ENCODE measurements at regions not wholly inside any gene's neighbourhood (a gene's known extent, or its start where the extent isn't known, plus 50 kb on each side); places are given as distances from the start of the nearest gene placed in this dataset.

DNA sequence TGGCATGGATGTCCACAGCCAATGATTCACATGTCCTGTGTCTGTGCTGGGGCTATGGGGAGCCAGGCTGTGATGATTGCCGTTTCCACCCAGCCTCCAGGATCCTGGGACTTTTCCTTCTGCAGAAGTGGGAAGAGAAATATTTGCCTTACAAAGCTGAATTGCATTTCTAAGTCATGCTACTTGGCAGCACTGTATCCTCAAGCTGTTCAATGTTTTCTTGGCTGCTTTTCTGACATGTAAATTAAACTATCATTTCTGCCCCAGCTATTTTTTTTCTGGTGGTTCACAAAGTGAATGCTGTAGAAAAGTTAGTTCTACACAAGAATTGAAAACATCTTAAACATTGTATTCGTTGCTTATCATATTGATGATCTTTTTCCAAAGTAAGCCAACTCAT, 51.9 kb upstream of the TCERG1L start:
- no peaks in the 10 kb centered on the region for H3K4me1 ChIP-seq (ENCODE audit: insufficient read depth, low read length)
- H3K27me3 ChIP-seq (ENCODE audit: control insufficient read depth in 1 of 2, insufficient read depth in 2 of 2, low read length in 2 of 2) = peaks cover 0 to 1% of the 10 kb centered on the region in 2 experiments; a peak in 1 of 5 replicates
- no peaks in the 10 kb centered on the region for H4K20me1 ChIP-seq (ENCODE audit: insufficient read depth, low read length)
- FAIRE-seq = no peak
- H2AFZ ChIP-seq (ENCODE audit: low read length) = no peak overlapping the region
- no peak overlapping the region for H3K4me3 ChIP-seq (replicated peaks in 1 of 3; ENCODE audit: insufficient read depth in 1 of 3, low read depth in 2 of 3, low read length in 3 of 3)
- no peak overlapping the region for H3K9ac ChIP-seq (ENCODE audit: insufficient read depth, low read depth, low read length)
- 0% methylated on average over 1 of the region's 2 CpGs for WGBS (ENCODE audit: low lambda C conversion rate)
- in situ Hi-C loops (cut with HindIII; ENCODE audit: extremely low pct_ligation_motif_present, low pct_unique_long_range_greater_than_20kb) = no loop called here
- intact Hi-C loops (cut with micrococcal nuclease; ENCODE audit: unreplicated experiment) = no loop called here
- no peak overlapping the region for H3K27ac ChIP-seq (ENCODE audit: extremely low read length, insufficient read depth, low read length)
- no peak for DNase-seq (ENCODE audit: low spot score)
- no peaks in the 10 kb centered on the region for H3K36me3 ChIP-seq (replicated peaks in 1 of 2; ENCODE audit: control insufficient read depth in 1 of 2, insufficient read depth in 2 of 2, low read length in 2 of 2)
- no peak for ATAC-seq
- no peak for TF ChIP-seq HOXA7 (CRISPR knock-in tag; IDR thresholded peaks at IDR 0.05)
- no peak for TF ChIP-seq TCF7L2 (IDR thresholded peaks at IDR 0.05; ENCODE audit: low read depth, low read length)
- TF ChIP-seq RFX5 (IDR thresholded peaks at IDR 0.05; ENCODE audit: low read depth, low read length) = no peak
- no peak for TF ChIP-seq ISL2 (CRISPR knock-in tag; IDR thresholded peaks at IDR 0.05)
- no peak for TF ChIP-seq ZNF629 (CRISPR knock-in tag; conservative IDR thresholded peaks at IDR 0.05)
- no peaks in the 10 kb centered on the region for H3K79me2 ChIP-seq (ENCODE audit: insufficient read depth, low read length)
- ChIA-PET POLR2A (no interaction called here), CTCF (ENCODE audit: low intra/inter-chr PET ratio, low total read pairs) (no interaction called here)
- BruUV-seq (replicated peaks) = no TSS peak
- no peaks in the 10 kb centered on the region for H3K9me3 ChIP-seq (ENCODE audit: low read length)
- no peak overlapping the region for H3K4me2 ChIP-seq (ENCODE audit: low read depth, low read length)

- 0% methylated on average over 2 of the region's 8 CpGs for WGBS (ENCODE audit: low lambda C conversion rate)
- Histone ChIP-seq H3K9me3 (ENCODE audit: low read length) (no peaks in the 10 kb centered on the region), H3K4me3 (replicated peaks in 1 of 3; ENCODE audit: insufficient read depth in 1 of 3, low read depth in 2 of 3, low read length in 3 of 3) (no peak overlapping the region), H3K79me2 (ENCODE audit: insufficient read depth, low read length) (no peaks in the 10 kb centered on the region), H2AFZ (ENCODE audit: low read length) (no peak overlapping the region), H3K4me1 (ENCODE audit: insufficient read depth, low read length) (no peaks in the 10 kb centered on the region), H3K4me2 (ENCODE audit: low read depth, low read length) (no peak overlapping the region), H3K9ac (ENCODE audit: insufficient read depth, low read depth, low read length) (no peak overlapping the region), H3K36me3 (replicated peaks in 1 of 2; ENCODE audit: control insufficient read depth in 1 of 2, insufficient read depth in 2 of 2, low read length in 2 of 2) (no peaks in the 10 kb centered on the region), H4K20me1 (ENCODE audit: insufficient read depth, low read length) (0 out of 2 replicates have a peak, but pooled peaks cover 2% of the 10 kb centered on the region), H3K27ac (ENCODE audit: extremely low read length, insufficient read depth, low read length) (no peak overlapping the region), H3K27me3 (ENCODE audit: control insufficient read depth in 1 of 2, insufficient read depth in 2 of 2, low read length in 2 of 2) (peaks cover 0 to 9% of the 10 kb centered on the region in 2 experiments; a peak in 2 of 5 replicates)
- ATAC-seq (no peak), DNase-seq (ENCODE audit: low spot score) (no peak), FAIRE-seq (no peak)
- BruUV-seq (replicated peaks) = no TSS peak
- intact Hi-C loops (cut with micrococcal nuclease; ENCODE audit: unreplicated experiment) = no loop called here
- ChIA-PET POLR2A (no interaction called here), CTCF (ENCODE audit: low intra/inter-chr PET ratio, low total read pairs) (no interaction called here)
- in situ Hi-C loops (cut with HindIII; ENCODE audit: extremely low pct_ligation_motif_present, low pct_unique_long_range_greater_than_20kb) = no loop called here
- TF ChIP-seq ONECUT2 (CRISPR knock-in tag; IDR thresholded peaks at IDR 0.05) = no peak
- TF ChIP-seq, protein P1, sequence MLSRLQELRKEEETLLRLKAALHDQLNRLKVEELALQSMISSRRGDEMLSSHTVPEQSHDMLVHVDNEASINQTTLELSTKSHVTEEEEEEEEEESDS (CRISPR knock-in tag; IDR thresholded peaks at IDR 0.05; ENCODE audit: borderline replicate concordance) = no peak
- TF ChIP-seq THYN1 (CRISPR knock-in tag; IDR thresholded peaks at IDR 0.05; ENCODE audit: borderline replicate concordance, low read depth) = no peak
- no peak for TF ChIP-seq ZNF644 (CRISPR knock-in tag; IDR thresholded peaks at IDR 0.05; ENCODE audit: low read depth)
These were observed 60.0 kb upstream of the TCERG1L start for GRCh38 chr10:131371571-131371970.
